ENCODE measurements at regions not wholly inside any gene's neighbourhood (a gene's known extent, or its start where the extent isn't known, plus 50 kb on each side); places are given as distances from the start of the nearest gene placed in this dataset.

GRCh38 chr7:63038987-63039386, 959.7 kb upstream of the ZNF722 start:
- Mint-ChIP-seq H3K9me3 (peaks cover 21 to 51% of the 10 kb centered on the region in 2 donors), H3K4me3 (no peak overlapping the region), H3K36me3 (ENCODE audit: insufficient read depth) (no peaks in the 10 kb centered on the region), H3K27me3 (no peaks in the 10 kb centered on the region), H3K4me1 (ENCODE audit: low read depth in 2 of 2) (no peaks in the 10 kb centered on the region), H3K27ac (no peak overlapping the region)
- no peak for ATAC-seq (replicated peaks)
- no peak for DNase-seq

GRCh38 chr7:63039882-63040281, 958.8 kb upstream of the ZNF722 start:
- Mint-ChIP-seq H3K27ac (no peak overlapping the region), H3K4me3 (no peak overlapping the region), H3K27me3 (no peaks in the 10 kb centered on the region), H3K9me3 (peaks cover 21 to 51% of the 10 kb centered on the region in 2 donors), H3K36me3 (ENCODE audit: insufficient read depth) (no peaks in the 10 kb centered on the region), H3K4me1 (ENCODE audit: low read depth in 2 of 2) (no peaks in the 10 kb centered on the region)
- DNase-seq, result no peak
- no peak for ATAC-seq (replicated peaks)

GRCh38 chr7:63040336-63040735, 958.3 kb upstream of the ZNF722 start:
- DNase-seq (no peak), ATAC-seq (replicated peaks) (no peak)
- Mint-ChIP-seq H3K4me1 (ENCODE audit: low read depth in 2 of 2) (no peaks in the 10 kb centered on the region), H3K27me3 (no peaks in the 10 kb centered on the region), H3K36me3 (ENCODE audit: insufficient read depth) (no peaks in the 10 kb centered on the region), H3K9me3 (peaks cover 21 to 48% of the 10 kb centered on the region in 2 donors), H3K27ac (no peak overlapping the region), H3K4me3 (no peak overlapping the region)

GRCh38 chr7:63040966-63041610, 957.6 kb upstream of the ZNF722 start:
- Mint-ChIP-seq H3K9me3 (peaks cover 18 to 41% of the 10 kb centered on the region in 2 donors), H3K4me3 (no peak overlapping the region), H3K27me3 (no peaks in the 10 kb centered on the region), H3K4me1 (ENCODE audit: low read depth in 2 of 2) (no peaks in the 10 kb centered on the region), H3K36me3 (ENCODE audit: insufficient read depth) (no peaks in the 10 kb centered on the region), H3K27ac (no peak overlapping the region)
- DNase-seq, result no peak
- no peak for ATAC-seq (replicated peaks)

- no peak overlapping the region for H3K4me3 Mint-ChIP-seq
- DNase-seq, result no peak
- H3K9me3 Mint-ChIP-seq, result peaks cover 16 to 41% of the 10 kb centered on the region in 2 donors
- no peak for ATAC-seq (replicated peaks)
- no peak overlapping the region for H3K27ac Mint-ChIP-seq
- no peaks in the 10 kb centered on the region for H3K4me1 Mint-ChIP-seq (ENCODE audit: low read depth in 2 of 2)
- H3K36me3 Mint-ChIP-seq (ENCODE audit: insufficient read depth), result no peaks in the 10 kb centered on the region
- H3K27me3 Mint-ChIP-seq, result no peaks in the 10 kb centered on the region
Measured at GRCh38 chr7:63041786-63042185, 956.9 kb upstream of the ZNF722 start.

- Mint-ChIP-seq H3K27ac (no peak overlapping the region), H3K9me3 (peaks cover 9 to 38% of the 10 kb centered on the region in 2 donors), H3K27me3 (no peaks in the 10 kb centered on the region), H3K4me3 (no peak overlapping the region), H3K4me1 (ENCODE audit: low read depth in 2 of 2) (no peaks in the 10 kb centered on the region), H3K36me3 (ENCODE audit: insufficient read depth) (no peaks in the 10 kb centered on the region)
- ATAC-seq (replicated peaks) (no peak), DNase-seq (no peak)
Measured at GRCh38 chr7:63042730-63043511, 955.7 kb upstream of the ZNF722 start.

- no peak for DNase-seq
- Mint-ChIP-seq H3K9me3 (peaks cover 10 to 38% of the 10 kb centered on the region in 2 donors), H3K27ac (no peak overlapping the region), H3K4me1 (ENCODE audit: low read depth in 2 of 2) (no peaks in the 10 kb centered on the region), H3K27me3 (no peaks in the 10 kb centered on the region), H3K36me3 (ENCODE audit: insufficient read depth) (no peaks in the 10 kb centered on the region), H3K4me3 (no peak overlapping the region)
- no peak for ATAC-seq (replicated peaks)
Measured at GRCh38 chr7:63043657-63044543, 954.7 kb upstream of the ZNF722 start.

GRCh38 chr7:63044721-63045120, 953.9 kb upstream of the ZNF722 start:
- H3K27ac Mint-ChIP-seq, result no peak overlapping the region
- no peaks in the 10 kb centered on the region for H3K27me3 Mint-ChIP-seq
- ATAC-seq (replicated peaks) (no peak), DNase-seq (no peak)
- H3K4me1 Mint-ChIP-seq (ENCODE audit: low read depth in 2 of 2), result no peaks in the 10 kb centered on the region
- peaks cover 10 to 31% of the 10 kb centered on the region in 2 donors for H3K9me3 Mint-ChIP-seq
- no peaks in the 10 kb centered on the region for H3K36me3 Mint-ChIP-seq (ENCODE audit: insufficient read depth)
- no peak overlapping the region for H3K4me3 Mint-ChIP-seq

GRCh38 chr7:63045575-63045974, 953.1 kb upstream of the ZNF722 start:
- ATAC-seq (replicated peaks) (no peak), DNase-seq (no peak)
- Mint-ChIP-seq H3K9me3 (peaks cover 12 to 34% of the 10 kb centered on the region in 2 donors), H3K36me3 (ENCODE audit: insufficient read depth) (no peaks in the 10 kb centered on the region), H3K27ac (no peak overlapping the region), H3K27me3 (no peaks in the 10 kb centered on the region), H3K4me1 (ENCODE audit: low read depth in 2 of 2) (no peaks in the 10 kb centered on the region), H3K4me3 (no peak overlapping the region)

- Mint-ChIP-seq H3K27me3 (no peaks in the 10 kb centered on the region), H3K4me3 (no peak overlapping the region), H3K9me3 (peaks cover 14 to 42% of the 10 kb centered on the region in 2 donors), H3K36me3 (ENCODE audit: insufficient read depth) (no peaks in the 10 kb centered on the region), H3K27ac (no peak overlapping the region), H3K4me1 (ENCODE audit: low read depth in 2 of 2) (no peaks in the 10 kb centered on the region)
- no peak for DNase-seq
- no peak for ATAC-seq (replicated peaks)
Measured at GRCh38 chr7:63046612-63047011, 952.0 kb upstream of the ZNF722 start.

GRCh38 chr7:63047061-63047460, 951.6 kb upstream of the ZNF722 start:
- Mint-ChIP-seq H3K9me3 (peaks cover 13 to 40% of the 10 kb centered on the region in 2 donors), H3K27ac (no peak overlapping the region), H3K27me3 (no peaks in the 10 kb centered on the region), H3K36me3 (ENCODE audit: insufficient read depth) (no peaks in the 10 kb centered on the region), H3K4me3 (no peak overlapping the region), H3K4me1 (ENCODE audit: low read depth in 2 of 2) (no peaks in the 10 kb centered on the region)
- ATAC-seq (replicated peaks), result no peak
- DNase-seq, result no peak

GRCh38 chr7:63047546-63047945, 951.1 kb upstream of the ZNF722 start:
- no peak overlapping the region for H3K27ac Mint-ChIP-seq
- H3K9me3 Mint-ChIP-seq, result peaks cover 13 to 35% of the 10 kb centered on the region in 2 donors
- H3K36me3 Mint-ChIP-seq (ENCODE audit: insufficient read depth), result no peaks in the 10 kb centered on the region
- H3K4me3 Mint-ChIP-seq, result no peak overlapping the region
- H3K27me3 Mint-ChIP-seq, result no peaks in the 10 kb centered on the region
- DNase-seq, result no peak
- no peak for ATAC-seq (replicated peaks)
- no peaks in the 10 kb centered on the region for H3K4me1 Mint-ChIP-seq (ENCODE audit: low read depth in 2 of 2)

- ATAC-seq (replicated peaks), result no peak
- no peaks in the 10 kb centered on the region for H3K4me1 Mint-ChIP-seq (ENCODE audit: low read depth in 2 of 2)
- no peak overlapping the region for H3K27ac Mint-ChIP-seq
- no peaks in the 10 kb centered on the region for H3K27me3 Mint-ChIP-seq
- H3K36me3 Mint-ChIP-seq (ENCODE audit: insufficient read depth), result no peaks in the 10 kb centered on the region
- H3K9me3 Mint-ChIP-seq, result peaks cover 7 to 15% of the 10 kb centered on the region in 2 donors
- H3K4me3 Mint-ChIP-seq, result no peak overlapping the region
- DNase-seq, result no peak
Measured at GRCh38 chr7:63054191-63054661, 944.4 kb upstream of the ZNF722 start.

All from effector memory CD8-positive, alpha-beta T cell (primary cell).